AG04449 (cell line): ENCODE measurements at regions not wholly inside any gene's neighbourhood (a gene's known extent, or its start where the extent isn't known, plus 50 kb on each side); places are given as distances from the start of the nearest gene placed in this dataset.

ENCODE experiments used
- CTCF ChIA-PET: fragments of 350-600 bp; formaldehyde crosslinking; extraction: SDS; loops from one replicate; lab custom pipeline; 2021; ENCODE audit warnings: antibody characterized with exemption; lab: Yijun Ruan, JAX
- POLR2A ChIA-PET: fragments of 400-600, 350-600 bp; formaldehyde crosslinking; extraction: SDS; loops from one replicate; lab custom pipeline; 2020; ENCODE audit warnings: antibody characterized with exemption, inconsistent platforms; lab: Yijun Ruan, JAX
- DNase-seq: peaks from one replicate; pipeline ENCODE4 v3.0.0-alpha.2; 2010; ENCODE audit warnings: low read depth, low spot score
- H3K4me3 ChIP-seq: 2 replicates; pipeline ENCODE4 v1.5.1; 2011; ENCODE audit warnings: low read depth, mild to moderate bottlenecking, control low read depth, low read length
- TF ChIP-seq, protein P1 (sequence below): IDR thresholded peaks from one replicate; pipeline ENCODE4 v1.5.1; 2011; ENCODE audit warnings: mild to moderate bottlenecking, moderate library complexity, low read length, control low read depth, inconsistent platforms; ENCODE audit not compliant: insufficient read depth; ENCODE audit errors: missing control alignments

- no peak overlapping the region for H3K4me3 ChIP-seq
- TF ChIP-seq, protein P1, sequence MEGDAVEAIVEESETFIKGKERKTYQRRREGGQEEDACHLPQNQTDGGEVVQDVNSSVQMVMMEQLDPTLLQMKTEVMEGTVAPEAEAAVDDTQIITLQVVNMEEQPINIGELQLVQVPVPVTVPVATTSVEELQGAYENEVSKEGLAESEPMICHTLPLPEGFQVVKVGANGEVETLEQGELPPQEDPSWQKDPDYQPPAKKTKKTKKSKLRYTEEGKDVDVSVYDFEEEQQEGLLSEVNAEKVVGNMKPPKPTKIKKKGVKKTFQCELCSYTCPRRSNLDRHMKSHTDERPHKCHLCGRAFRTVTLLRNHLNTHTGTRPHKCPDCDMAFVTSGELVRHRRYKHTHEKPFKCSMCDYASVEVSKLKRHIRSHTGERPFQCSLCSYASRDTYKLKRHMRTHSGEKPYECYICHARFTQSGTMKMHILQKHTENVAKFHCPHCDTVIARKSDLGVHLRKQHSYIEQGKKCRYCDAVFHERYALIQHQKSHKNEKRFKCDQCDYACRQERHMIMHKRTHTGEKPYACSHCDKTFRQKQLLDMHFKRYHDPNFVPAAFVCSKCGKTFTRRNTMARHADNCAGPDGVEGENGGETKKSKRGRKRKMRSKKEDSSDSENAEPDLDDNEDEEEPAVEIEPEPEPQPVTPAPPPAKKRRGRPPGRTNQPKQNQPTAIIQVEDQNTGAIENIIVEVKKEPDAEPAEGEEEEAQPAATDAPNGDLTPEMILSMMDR: no peak
- ChIA-PET CTCF (no interaction called here), POLR2A (no interaction called here)
- DNase-seq: no peak
Measured at GRCh38 chr9:88071331-88071730, 66.9 kb downstream of the SPATA31C2 start.

GRCh38 chr9:88065619-88066018, 72.7 kb downstream of the SPATA31C2 start:
- H3K4me3 ChIP-seq: no peak overlapping the region
- POLR2A ChIA-PET: no interaction called here
- CTCF ChIA-PET: no interaction called here
- DNase-seq: no peak
- TF ChIP-seq, protein P1: no peak

GRCh38 chr9:88064554-88064953, 73.7 kb downstream of the SPATA31C2 start:
- no peak overlapping the region for H3K4me3 ChIP-seq
- no peak for DNase-seq
- ChIA-PET POLR2A (no interaction called here), CTCF (no interaction called here)
- TF ChIP-seq, protein P1: no peak

- no peak overlapping the region for H3K4me3 ChIP-seq
- POLR2A ChIA-PET: no interaction called here
- no peak for DNase-seq
- TF ChIP-seq, protein P1: no peak
- CTCF ChIA-PET: interaction anchor here (0.6 kb wide), 1 partner anchor 27 kb away, joined by 3 read pairs; no protein-coding TSS in a partner anchor
Measured at GRCh38 chr9:88060746-88061145, 77.5 kb downstream of the SPATA31C2 start.

DNA sequence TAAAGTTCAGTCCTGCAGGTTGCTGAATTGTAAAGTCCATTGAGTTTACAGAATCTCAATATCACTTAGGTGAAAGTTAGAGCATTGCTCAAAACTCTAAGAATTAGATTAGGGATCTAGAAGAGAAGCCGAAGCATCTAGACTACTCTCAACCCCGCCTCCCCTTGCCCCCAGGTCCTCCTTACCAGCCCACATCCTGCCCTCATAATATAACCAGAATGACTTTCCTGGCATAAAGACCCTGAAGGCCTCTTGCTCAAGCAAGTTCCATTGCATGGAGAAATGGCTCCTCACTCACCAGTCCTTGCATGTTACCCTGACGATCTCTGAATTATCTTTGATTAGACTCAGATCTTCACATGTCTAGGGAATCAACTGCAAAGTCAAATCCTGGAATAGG, 78.8 kb downstream of the SPATA31C2 start:
- H3K4me3 ChIP-seq: no peak overlapping the region
- TF ChIP-seq, protein P1: no peak
- DNase-seq: no peak
- ChIA-PET CTCF (no interaction called here), POLR2A (no interaction called here)

GRCh38 chr9:88056876-88057275, 81.4 kb downstream of the SPATA31C2 start:
- DNase-seq: peak; percentile 10
- no peak overlapping the region for H3K4me3 ChIP-seq
- TF ChIP-seq, protein P1: no peak
- ChIA-PET POLR2A (no interaction called here), CTCF (no interaction called here)
